ENCODE measurements at regions not wholly inside any gene's neighbourhood (a gene's known extent, or its start where the extent isn't known, plus 50 kb on each side); places are given as distances from the start of the nearest gene placed in this dataset.

GRCh38 chr11:91817996-91818395, 406.6 kb upstream of the FAT3 start:
- TF ChIP-seq CTCF (IDR thresholded peaks at IDR 0.05) (no peak), RXRA (IDR thresholded peaks at IDR 0.05; ENCODE audit: borderline replicate concordance, low read depth) (no peak), EP300 (IDR thresholded peaks at IDR 0.05; ENCODE audit: borderline replicate concordance in 1 of 2, low read depth in 1 of 2, low read length in 1 of 2) (no peak)

All from SK-N-SH (cell line).